Esophagus squamous epithelium (tissue), 5 donors: ENCODE measurements at regions not wholly inside any gene's neighbourhood (a gene's known extent, or its start where the extent isn't known, plus 50 kb on each side); places are given as distances from the start of the nearest gene placed in this dataset.

Experiments
- DNase-seq: peaks from one replicate; lab custom pipeline; 2025; lab: John Stamatoyannopoulos, UW
- H3K27ac ChIP-seq, 4 donors: fragments of 200-600 bp; sonication (generic); one replicate each; pipeline ENCODE4 v1.5.1; 2016 to 2019; ENCODE audit warnings: mild to moderate bottlenecking in 1 of 4
- H3K27me3 ChIP-seq, 4 donors: fragments of 200-600 bp; sonication (generic); 1 replicate in 3 of 4; 2 replicates in 1 of 4; pipeline versions ENCODE4 v1.5.1 to v1.6.0; 2017 to 2021; ENCODE audit warnings: antibody characterized with exemption in 1 of 4
- H3K36me3 ChIP-seq, 3 donors: fragments of 200-600 bp; sonication (generic); one replicate each; pipeline ENCODE4 v1.5.1; 2016 to 2019
- H3K4me1 ChIP-seq, 3 donors: fragments of 200-600 bp; sonication (generic); one replicate each; pipeline ENCODE4 v1.5.1; 2017 to 2019
- H3K4me3 ChIP-seq, 4 donors: fragments of 200-600 bp; sonication (generic); 1 replicate in 3 of 4; 2 replicates in 1 of 4; pipeline ENCODE4 v1.5.1; 2016 to 2019; ENCODE audit warnings: mild to moderate bottlenecking in 2 of 4, moderate library complexity in 1 of 4
- H3K9me3 ChIP-seq, 3 donors: fragments of 200-600 bp; sonication (generic); one replicate each; pipeline ENCODE4 v1.5.1; 2016 to 2019
- POLR2A ChIP-seq, 4 donors: fragments of 450-650 bp; IDR thresholded peaks; one replicate each; pipeline ENCODE4 v1.6.1; 2017; ENCODE audit warnings: antibody characterized with exemption in 4 of 4, mild to moderate bottlenecking in 4 of 4, moderate library complexity in 3 of 4
- WGBS, 2 donors: methylation state at CpG; one replicate each; pipeline ENCODE4 v1.1.5; 2018; 5-methylcytosine and 5-hydroxymethylcytosine counted together
- intact Hi-C: fragments of 100-400 bp; cut with DNase I; formaldehyde crosslinking; loops from one replicate; pipeline ENCODE4 v1.15.0; 2022
- TF ChIP-seq, protein P1 (sequence below), 6 experiments: fragments of 450-650 bp in 4 of 6; fragments of 200-600 bp in 2 of 6; sonication (generic) in 2 of 6; IDR thresholded peaks; one replicate each; pipeline ENCODE4 v1.5.1; 2016 to 2019; ENCODE audit warnings: antibody characterized with exemption in 6 of 6, mild to moderate bottlenecking in 4 of 6, moderate library complexity in 4 of 6
- donor health status: DM: yes; HTN: yes; CAD: no.

DNA sequence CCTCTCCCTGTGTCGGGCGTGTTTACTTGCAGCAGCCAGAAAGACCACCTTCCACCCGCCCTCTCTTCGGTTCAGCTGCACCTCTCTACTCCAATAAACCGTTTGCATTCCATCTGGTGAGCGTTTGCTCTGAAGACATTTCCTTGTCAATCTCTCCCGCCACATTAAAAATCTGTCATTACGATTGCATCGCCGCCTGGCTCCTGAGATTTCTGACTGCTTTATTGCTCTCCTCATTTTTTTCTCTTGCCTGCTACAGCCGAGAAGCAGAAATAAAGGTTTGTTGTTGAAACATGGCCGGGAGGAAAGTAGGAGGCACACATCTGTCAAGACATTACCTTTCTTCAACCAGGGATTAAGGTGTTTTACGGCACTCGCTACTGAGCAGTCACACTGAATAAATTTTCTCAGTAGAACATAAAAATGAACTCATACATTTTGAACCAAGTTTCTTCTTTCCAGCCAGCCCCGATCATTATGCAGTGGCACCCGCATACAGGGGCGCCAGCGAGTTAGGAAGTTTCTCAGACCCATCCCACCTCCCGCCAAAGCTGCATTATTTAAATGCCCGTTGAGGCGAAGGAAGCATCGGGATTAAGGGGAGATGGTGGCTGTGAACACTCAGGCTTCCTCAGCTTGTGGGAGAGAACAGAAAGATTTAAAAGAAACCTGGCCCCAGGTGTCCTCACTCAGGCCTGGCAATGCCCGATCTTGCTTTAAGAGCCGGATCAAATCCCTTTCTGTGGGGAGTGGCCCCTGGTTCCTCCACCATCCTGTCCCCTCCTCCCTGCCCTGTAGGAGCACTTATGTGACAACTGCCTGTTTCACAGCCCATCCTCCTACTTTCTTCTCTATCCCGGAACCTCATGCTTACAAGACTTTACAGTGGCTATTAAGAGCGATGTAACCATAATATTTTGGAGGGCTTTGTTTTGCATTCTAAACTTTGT lies 1108.9 kb downstream of the BCL11B start:
- Histone ChIP-seq H3K4me1 (peaks cover 0 to 26% (median 0%) of the 10 kb centered on the region in 3 donors), H3K36me3 (no peaks in the 10 kb centered on the region), H3K27ac (no peak overlapping the region), H3K27me3 (peaks cover 0 to 10% (median 0%) of the 10 kb centered on the region in 4 donors), H3K9me3 (no peaks in the 10 kb centered on the region), H3K4me3 (no peak overlapping the region)
- intact Hi-C loops = no loop called here
- no peak for DNase-seq
- WGBS, 2 donors = 68 to 77% methylated on average over 26 of the region's 26 CpGs
- TF ChIP-seq POLR2A (IDR thresholded peaks at IDR 0.05) = no peak
- TF ChIP-seq, protein P1, sequence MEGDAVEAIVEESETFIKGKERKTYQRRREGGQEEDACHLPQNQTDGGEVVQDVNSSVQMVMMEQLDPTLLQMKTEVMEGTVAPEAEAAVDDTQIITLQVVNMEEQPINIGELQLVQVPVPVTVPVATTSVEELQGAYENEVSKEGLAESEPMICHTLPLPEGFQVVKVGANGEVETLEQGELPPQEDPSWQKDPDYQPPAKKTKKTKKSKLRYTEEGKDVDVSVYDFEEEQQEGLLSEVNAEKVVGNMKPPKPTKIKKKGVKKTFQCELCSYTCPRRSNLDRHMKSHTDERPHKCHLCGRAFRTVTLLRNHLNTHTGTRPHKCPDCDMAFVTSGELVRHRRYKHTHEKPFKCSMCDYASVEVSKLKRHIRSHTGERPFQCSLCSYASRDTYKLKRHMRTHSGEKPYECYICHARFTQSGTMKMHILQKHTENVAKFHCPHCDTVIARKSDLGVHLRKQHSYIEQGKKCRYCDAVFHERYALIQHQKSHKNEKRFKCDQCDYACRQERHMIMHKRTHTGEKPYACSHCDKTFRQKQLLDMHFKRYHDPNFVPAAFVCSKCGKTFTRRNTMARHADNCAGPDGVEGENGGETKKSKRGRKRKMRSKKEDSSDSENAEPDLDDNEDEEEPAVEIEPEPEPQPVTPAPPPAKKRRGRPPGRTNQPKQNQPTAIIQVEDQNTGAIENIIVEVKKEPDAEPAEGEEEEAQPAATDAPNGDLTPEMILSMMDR (IDR thresholded peaks at IDR 0.05) = no peak

DNA sequence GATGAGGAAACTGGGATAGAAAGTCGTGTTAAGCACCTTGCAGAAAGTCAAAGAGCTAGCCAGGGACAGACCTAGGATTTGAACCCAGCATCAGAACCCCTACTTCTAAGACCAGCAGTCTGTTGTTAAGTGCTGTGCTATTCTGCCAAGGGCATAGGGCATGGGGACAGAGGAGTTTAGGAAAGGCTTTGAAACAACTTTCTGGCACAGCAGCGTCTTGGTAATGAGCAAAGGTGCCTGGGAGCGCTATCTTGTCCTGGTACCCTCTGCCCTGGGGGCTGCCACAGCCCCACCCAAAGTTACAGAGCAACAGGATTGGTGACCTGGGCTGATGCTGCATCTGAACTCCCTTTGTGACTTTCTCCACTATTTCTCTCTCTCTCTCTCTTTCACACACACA lies 1108.1 kb downstream of the BCL11B start:
- intact Hi-C loops = no loop called here
- no peaks in the 10 kb centered on the region for H3K9me3 ChIP-seq
- WGBS, 2 donors = 90 to 100% methylated on average over 2 to 3 of the region's 3 CpGs
- no peak overlapping the region for H3K4me3 ChIP-seq
- H3K27ac ChIP-seq = no peak overlapping the region
- no peak for TF ChIP-seq POLR2A (IDR thresholded peaks at IDR 0.05)
- TF ChIP-seq, protein P1 (IDR thresholded peaks at IDR 0.05) = no peak
- H3K27me3 ChIP-seq = peaks cover 0 to 10% (median 0%) of the 10 kb centered on the region in 4 donors
- DNase-seq = no peak
- no peaks in the 10 kb centered on the region for H3K36me3 ChIP-seq
- peaks cover 0 to 26% (median 0%) of the 10 kb centered on the region in 3 donors for H3K4me1 ChIP-seq

DNA sequence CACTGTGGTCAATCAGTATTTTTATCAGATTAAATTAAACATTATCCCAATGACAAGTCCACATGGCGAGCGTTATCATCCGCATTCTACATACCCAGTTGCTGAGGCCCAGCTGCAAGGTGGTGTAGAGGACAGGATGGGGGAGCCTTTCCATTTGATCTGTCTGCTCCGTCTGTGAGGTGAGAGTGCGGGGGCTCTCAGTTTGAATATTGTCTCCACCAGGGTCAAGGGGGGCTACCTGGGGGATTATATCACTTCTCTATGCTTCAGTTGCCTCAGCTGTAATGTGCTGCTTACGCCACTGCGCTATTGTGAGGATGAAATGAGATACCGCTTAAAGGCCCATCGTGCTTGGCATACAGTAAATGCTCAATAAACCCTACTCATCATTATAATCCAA lies 1106.0 kb downstream of the BCL11B start:
- no peak for DNase-seq
- intact Hi-C loops = no loop called here
- H3K27me3 ChIP-seq = peaks cover 0 to 10% (median 0%) of the 10 kb centered on the region in 4 donors
- no peak for TF ChIP-seq POLR2A (IDR thresholded peaks at IDR 0.05)
- TF ChIP-seq, protein P1 (IDR thresholded peaks at IDR 0.05) = no peak
- H3K36me3 ChIP-seq = no peaks in the 10 kb centered on the region
- H3K4me1 ChIP-seq = peaks cover 0 to 23% (median 0%) of the 10 kb centered on the region in 3 donors
- no peaks in the 10 kb centered on the region for H3K9me3 ChIP-seq
- WGBS, 2 donors = 90% methylated on average over 9 of the region's 9 CpGs
- no peak overlapping the region for H3K4me3 ChIP-seq
- H3K27ac ChIP-seq = no peak overlapping the region

DNA sequence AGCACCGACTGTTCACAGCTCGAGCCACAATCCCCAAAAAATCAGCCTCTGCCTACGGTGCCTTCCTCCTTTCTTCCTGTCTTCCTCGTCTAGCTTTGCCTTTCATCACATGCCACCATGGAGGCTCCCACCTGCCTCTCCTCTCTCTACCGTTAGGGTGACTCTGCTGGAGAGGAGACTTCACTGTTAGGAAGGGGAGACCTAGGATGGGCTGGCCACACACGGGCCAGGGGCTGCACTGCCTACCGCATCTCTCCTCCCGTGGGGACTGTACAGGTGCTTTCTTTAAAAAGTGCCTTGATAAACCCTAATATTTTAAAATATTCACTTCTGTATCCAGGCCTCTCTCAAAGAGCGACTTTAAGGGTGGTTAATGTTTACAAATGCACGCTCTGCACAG lies 1104.7 kb downstream of the BCL11B start:
- Histone ChIP-seq H3K27me3 (peaks cover 0 to 9% (median 0%) of the 10 kb centered on the region in 4 donors), H3K9me3 (no peaks in the 10 kb centered on the region), H3K4me1 (peaks cover 0 to 12% (median 0%) of the 10 kb centered on the region in 3 donors), H3K4me3 (no peak overlapping the region), H3K36me3 (no peaks in the 10 kb centered on the region), H3K27ac (no peak overlapping the region)
- no peak for DNase-seq
- 80 to 89% methylated on average over 10 of the region's 10 CpGs for WGBS, 2 donors
- intact Hi-C loops = no loop called here
- TF ChIP-seq, protein P1 (IDR thresholded peaks at IDR 0.05) = no peak
- TF ChIP-seq POLR2A (IDR thresholded peaks at IDR 0.05) = no peak

DNA sequence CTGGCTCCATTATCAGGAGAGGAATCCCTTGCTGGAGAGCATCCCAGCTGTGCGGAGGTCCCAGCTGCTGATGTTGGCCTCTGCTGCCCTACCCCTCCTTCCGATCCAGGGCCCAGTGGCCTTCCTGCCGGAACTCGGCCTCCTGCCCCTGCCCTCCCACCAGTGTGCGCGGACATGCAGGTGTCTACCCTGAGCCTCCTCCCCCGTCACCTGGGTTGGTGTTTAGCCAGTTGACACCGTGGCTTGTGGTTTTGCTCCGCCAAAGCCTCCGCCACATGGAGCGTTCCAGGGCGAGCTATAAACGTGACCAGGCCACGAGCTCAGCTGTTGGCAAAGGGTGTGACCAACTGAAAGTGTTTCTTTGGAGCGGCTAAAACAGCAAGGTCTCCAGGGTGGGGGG lies 1104.3 kb downstream of the BCL11B start:
- DNase-seq = no peak
- H3K4me1 ChIP-seq = peaks cover 0 to 8% (median 0%) of the 10 kb centered on the region in 3 donors
- H3K27me3 ChIP-seq = peaks cover 0 to 5% (median 0%) of the 10 kb centered on the region in 4 donors
- no peak overlapping the region for H3K4me3 ChIP-seq
- 77 to 82% methylated on average over 8 to 12 of the region's 15 CpGs for WGBS, 2 donors
- intact Hi-C loops = no loop called here
- no peaks in the 10 kb centered on the region for H3K9me3 ChIP-seq
- no peaks in the 10 kb centered on the region for H3K36me3 ChIP-seq
- no peak overlapping the region for H3K27ac ChIP-seq
- no peak for TF ChIP-seq POLR2A (IDR thresholded peaks at IDR 0.05)
- TF ChIP-seq, protein P1 (IDR thresholded peaks at IDR 0.05) = no peak
